DND-41 (cell line): ENCODE measurements at regions not wholly inside any gene's neighbourhood (a gene's known extent, or its start where the extent isn't known, plus 50 kb on each side); places are given as distances from the start of the nearest gene placed in this dataset.

Experiments used
- ATAC-seq: fragments of 200-7000 bp; cut with Tn5 transposase; 3 replicates; pipeline ENCODE4 v1.9.1; 2021; ENCODE audit warnings: low read depth; ENCODE audit not compliant: insufficient read depth
- DNase-seq: peaks from one replicate; pipeline ENCODE4 v3.0.0-alpha.2; 2020
- H2AFZ ChIP-seq: 2 replicates; pipeline ENCODE4 v1.6.0; 2012; ENCODE audit warnings: low read depth, low read length
- H3K27ac ChIP-seq: 2 replicates; pipeline ENCODE4 v1.5.1; 2012; ENCODE audit warnings: low read length, inconsistent platforms
- H3K27me3 ChIP-seq: fragments of 200-600 bp; sonication (generic); 2 replicates; pipeline ENCODE4 v1.6.0; 2012; ENCODE audit warnings: low read length, mild to moderate bottlenecking, inconsistent platforms; ENCODE audit not compliant: insufficient read depth, poor library complexity
- H3K36me3 ChIP-seq: 2 replicates; pipeline ENCODE4 v1.5.1; 2012; ENCODE audit warnings: low read length, inconsistent platforms; ENCODE audit not compliant: insufficient read depth
- H3K4me1 ChIP-seq: 2 replicates; pipeline ENCODE4 v1.5.1; 2012; ENCODE audit warnings: mild to moderate bottlenecking, low read length; ENCODE audit not compliant: insufficient read depth
- H3K4me2 ChIP-seq: 2 replicates; pipeline ENCODE4 v1.6.0; 2012; ENCODE audit warnings: mild to moderate bottlenecking, moderate library complexity, low read length, inconsistent platforms; ENCODE audit not compliant: insufficient read depth
- H3K4me3 ChIP-seq, 2 experiments: fragments of 200-600 bp in 1 of 2; shearing (Covaris generic) in 1 of 2; 2 replicates each; pipeline ENCODE4 v1.5.1; 2012 to 2016; ENCODE audit warnings: inconsistent platforms in 2 of 2, low read length in 2 of 2, mild to moderate bottlenecking in 2 of 2, low read depth in 1 of 2, moderate library complexity in 1 of 2
- H3K79me2 ChIP-seq: 2 replicates; pipeline ENCODE4 v1.6.0; 2012; ENCODE audit warnings: low read length, inconsistent platforms; ENCODE audit not compliant: insufficient read depth
- H3K9ac ChIP-seq: 2 replicates; pipeline ENCODE4 v1.6.0; 2012; ENCODE audit warnings: low read depth, mild to moderate bottlenecking, inconsistent platforms, low read length, moderate library complexity
- H3K9me3 ChIP-seq: 2 replicates; pipeline ENCODE4 v1.5.1; 2012; ENCODE audit warnings: low read length, moderate library complexity, mild to moderate bottlenecking, inconsistent platforms; ENCODE audit not compliant: insufficient read depth, severe bottlenecking
- H4K20me1 ChIP-seq: 2 replicates; pipeline ENCODE4 v1.6.0; 2012; ENCODE audit warnings: low read length; ENCODE audit not compliant: insufficient read depth
- CTCF ChIP-seq: IDR thresholded peaks from 2 replicates; pipeline ENCODE4 v1.5.1; 2012; ENCODE audit warnings: borderline replicate concordance, low read length, moderate library complexity, mild to moderate bottlenecking; ENCODE audit not compliant: poor library complexity, severe bottlenecking; ENCODE audit errors: extremely low read depth
- EZH2 ChIP-seq: IDR thresholded peaks from 3 replicates; pipeline ENCODE4 v1.6.1; 2012; ENCODE audit warnings: borderline replicate concordance, low read depth, mild to moderate bottlenecking, moderate library complexity, low read length, inconsistent platforms; ENCODE audit not compliant: severe bottlenecking

- Histone ChIP-seq H2AFZ (no peak overlapping the region), H3K9me3 (peaks cover 18% of the 10 kb centered on the region), H3K79me2 (no peaks in the 10 kb centered on the region), H3K4me2 (no peak overlapping the region), H3K27ac (no peak overlapping the region), H4K20me1 (no peaks in the 10 kb centered on the region), H3K27me3 (no peaks in the 10 kb centered on the region), H3K4me1 (no peaks in the 10 kb centered on the region), H3K9ac (no peak overlapping the region), H3K36me3 (no peaks in the 10 kb centered on the region), H3K4me3 (no peak overlapping the region)
- no peak for ATAC-seq
- DNase-seq, result no peak
- no peak for TF ChIP-seq EZH2
- TF ChIP-seq CTCF, result no peak
These were observed 136.7 kb upstream of the SLITRK6 start for GRCh38 chr13:85935868-85936467.

- TF ChIP-seq EZH2 (no peak), CTCF (no peak)
- DNase-seq (no peak), ATAC-seq (no peak)
- no peak overlapping the region for H3K4me2 ChIP-seq
- no peak overlapping the region for H3K4me3 ChIP-seq
- H3K4me1 ChIP-seq, result no peaks in the 10 kb centered on the region
- H3K9me3 ChIP-seq, result no peaks in the 10 kb centered on the region
- no peak overlapping the region for H2AFZ ChIP-seq
- H3K79me2 ChIP-seq, result no peaks in the 10 kb centered on the region
- no peak overlapping the region for H3K27ac ChIP-seq
- no peaks in the 10 kb centered on the region for H3K36me3 ChIP-seq
- H3K27me3 ChIP-seq, result no peaks in the 10 kb centered on the region
- H3K9ac ChIP-seq, result no peak overlapping the region
- no peaks in the 10 kb centered on the region for H4K20me1 ChIP-seq
These were observed 130.9 kb upstream of the SLITRK6 start for GRCh38 chr13:85930108-85930507.

GRCh38 chr13:85910962-85911361 is 111.7 kb upstream of the SLITRK6 start:
- no peak for TF ChIP-seq EZH2
- TF ChIP-seq CTCF, result no peak
- H3K79me2 ChIP-seq, result no peaks in the 10 kb centered on the region
- no peaks in the 10 kb centered on the region for H3K9me3 ChIP-seq
- DNase-seq, result no peak
- ATAC-seq, result no peak
- no peaks in the 10 kb centered on the region for H3K27me3 ChIP-seq
- no peaks in the 10 kb centered on the region for H3K4me1 ChIP-seq
- H3K27ac ChIP-seq, result no peak overlapping the region
- H3K9ac ChIP-seq, result no peak overlapping the region
- no peak overlapping the region for H3K4me2 ChIP-seq
- no peaks in the 10 kb centered on the region for H4K20me1 ChIP-seq
- H2AFZ ChIP-seq, result no peak overlapping the region
- H3K4me3 ChIP-seq, result no peak overlapping the region
- no peaks in the 10 kb centered on the region for H3K36me3 ChIP-seq
